Liver (tissue), 3 donors: ENCODE measurements at regions not wholly inside any gene's neighbourhood (a gene's known extent, or its start where the extent isn't known, plus 50 kb on each side); places are given as distances from the start of the nearest gene placed in this dataset.

Source experiments
- ATF3 ChIP-seq: IDR thresholded peaks from 2 replicates; pipeline ENCODE4 v1.6.1; 2016; ENCODE audit warnings: antibody characterized with exemption
- CTCF ChIP-seq: fragments of 150-350 bp; IDR thresholded peaks from 2 replicates; pipeline ENCODE4 v1.5.1; 2017; ENCODE audit warnings: improper control_type of control experiment, low read depth, low read length; ENCODE audit not compliant: missing input control
- GABPA ChIP-seq, 2 donors: IDR thresholded peaks in 1 of 2; conservative IDR thresholded peaks in 1 of 2; 2 replicates each; pipeline ENCODE4 v1.6.1; 2016; ENCODE audit warnings: antibody characterized with exemption in 2 of 2, mild to moderate bottlenecking in 1 of 2, moderate library complexity in 1 of 2
- JUND ChIP-seq, 2 donors: IDR thresholded peaks; 2 replicates each; pipeline ENCODE4 v1.6.1; 2016; ENCODE audit warnings: antibody characterized with exemption in 2 of 2
- TF ChIP-seq, protein P1 (sequence below): IDR thresholded peaks from 2 replicates; pipeline ENCODE4 v1.6.1; 2016; ENCODE audit warnings: antibody characterized with exemption
- TF ChIP-seq, protein P2 (sequence below): IDR thresholded peaks from 2 replicates; pipeline ENCODE4 v1.6.1; 2016; ENCODE audit warnings: antibody characterized with exemption, mild to moderate bottlenecking
- donor health status: healthy.
- donor health status: healthy.

- no peak for TF ChIP-seq CTCF
- TF ChIP-seq, protein P1, sequence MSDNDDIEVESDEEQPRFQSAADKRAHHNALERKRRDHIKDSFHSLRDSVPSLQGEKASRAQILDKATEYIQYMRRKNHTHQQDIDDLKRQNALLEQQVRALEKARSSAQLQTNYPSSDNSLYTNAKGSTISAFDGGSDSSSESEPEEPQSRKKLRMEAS, result no peak
- TF ChIP-seq JUND (IDR thresholded peaks at IDR 0.05), result no peak
- TF ChIP-seq, protein P2, sequence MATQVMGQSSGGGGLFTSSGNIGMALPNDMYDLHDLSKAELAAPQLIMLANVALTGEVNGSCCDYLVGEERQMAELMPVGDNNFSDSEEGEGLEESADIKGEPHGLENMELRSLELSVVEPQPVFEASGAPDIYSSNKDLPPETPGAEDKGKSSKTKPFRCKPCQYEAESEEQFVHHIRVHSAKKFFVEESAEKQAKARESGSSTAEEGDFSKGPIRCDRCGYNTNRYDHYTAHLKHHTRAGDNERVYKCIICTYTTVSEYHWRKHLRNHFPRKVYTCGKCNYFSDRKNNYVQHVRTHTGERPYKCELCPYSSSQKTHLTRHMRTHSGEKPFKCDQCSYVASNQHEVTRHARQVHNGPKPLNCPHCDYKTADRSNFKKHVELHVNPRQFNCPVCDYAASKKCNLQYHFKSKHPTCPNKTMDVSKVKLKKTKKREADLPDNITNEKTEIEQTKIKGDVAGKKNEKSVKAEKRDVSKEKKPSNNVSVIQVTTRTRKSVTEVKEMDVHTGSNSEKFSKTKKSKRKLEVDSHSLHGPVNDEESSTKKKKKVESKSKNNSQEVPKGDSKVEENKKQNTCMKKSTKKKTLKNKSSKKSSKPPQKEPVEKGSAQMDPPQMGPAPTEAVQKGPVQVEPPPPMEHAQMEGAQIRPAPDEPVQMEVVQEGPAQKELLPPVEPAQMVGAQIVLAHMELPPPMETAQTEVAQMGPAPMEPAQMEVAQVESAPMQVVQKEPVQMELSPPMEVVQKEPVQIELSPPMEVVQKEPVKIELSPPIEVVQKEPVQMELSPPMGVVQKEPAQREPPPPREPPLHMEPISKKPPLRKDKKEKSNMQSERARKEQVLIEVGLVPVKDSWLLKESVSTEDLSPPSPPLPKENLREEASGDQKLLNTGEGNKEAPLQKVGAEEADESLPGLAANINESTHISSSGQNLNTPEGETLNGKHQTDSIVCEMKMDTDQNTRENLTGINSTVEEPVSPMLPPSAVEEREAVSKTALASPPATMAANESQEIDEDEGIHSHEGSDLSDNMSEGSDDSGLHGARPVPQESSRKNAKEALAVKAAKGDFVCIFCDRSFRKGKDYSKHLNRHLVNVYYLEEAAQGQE, result no peak
- TF ChIP-seq GABPA (IDR thresholded peaks at IDR 0.05 in 1 of 2, conservative IDR thresholded peaks at IDR 0.05 in 1 of 2), result no peak
- no peak for TF ChIP-seq ATF3
Measured at GRCh38 chr16:52050418-52050817, 496.5 kb downstream of the TOX3 start.
